ENCODE measurements at regions not wholly inside any gene's neighbourhood (a gene's known extent, or its start where the extent isn't known, plus 50 kb on each side); places are given as distances from the start of the nearest gene placed in this dataset.

GRCh38 chr4:36549992-36550391 lies 268.6 kb downstream of the DTHD1 start:
- Histone ChIP-seq H3K4me3 (ENCODE audit: low read depth, low read length) (no peak overlapping the region), H3K27ac (ENCODE audit: extremely low read depth, low read depth, low read length) (no peak overlapping the region), H3K9me3 (ENCODE audit: control insufficient read depth, insufficient read depth, low read depth, low read length) (no peaks in the 10 kb centered on the region), H3K36me3 (ENCODE audit: control insufficient read depth in 2 of 2, insufficient read depth in 1 of 2, low read length in 2 of 2) (no peaks in the 10 kb centered on the region), H3K4me1 (ENCODE audit: control insufficient read depth, insufficient read depth, low read length) (no peaks in the 10 kb centered on the region)
- POLR2A ChIA-PET = no interaction called here
- CTCF ChIA-PET = no interaction called here
- TF ChIP-seq ZNF19 (tag by site-specific recombination; IDR thresholded peaks at IDR 0.05; ENCODE audit: low read depth) = no peak
- no peak for TF ChIP-seq PRDM4 (tag by site-specific recombination; IDR thresholded peaks at IDR 0.05)
- no peak for TF ChIP-seq ZNF335 (tag by site-specific recombination; conservative IDR thresholded peaks at IDR 0.05)
- TF ChIP-seq ZNF221 (tag by site-specific recombination; IDR thresholded peaks at IDR 0.05; ENCODE audit: borderline replicate concordance) = no peak
- no peak for TF ChIP-seq FEZF1 (tag by site-specific recombination; IDR thresholded peaks at IDR 0.05)
- no peak for TF ChIP-seq ZNF155 (tag by site-specific recombination; IDR thresholded peaks at IDR 0.05)
- TF ChIP-seq ZNF560 (tag by site-specific recombination; IDR thresholded peaks at IDR 0.05; ENCODE audit: borderline replicate concordance) = no peak
- TF ChIP-seq ZSCAN16 (tag by site-specific recombination; IDR thresholded peaks at IDR 0.05) = no peak
- no peak for TF ChIP-seq HOXA7 (CRISPR knock-in tag; IDR thresholded peaks at IDR 0.05; ENCODE audit: borderline replicate concordance)
- TF ChIP-seq ZFP37 (tag by site-specific recombination; IDR thresholded peaks at IDR 0.05) = no peak
- no peak for TF ChIP-seq ZNF292 (tag by site-specific recombination; IDR thresholded peaks at IDR 0.05; ENCODE audit: borderline replicate concordance, low read depth)

- Histone ChIP-seq H3K36me3 (ENCODE audit: control insufficient read depth in 2 of 2, insufficient read depth in 1 of 2, low read length in 2 of 2) (no peaks in the 10 kb centered on the region), H3K9me3 (ENCODE audit: control insufficient read depth, insufficient read depth, low read depth, low read length) (no peaks in the 10 kb centered on the region), H3K27ac (ENCODE audit: extremely low read depth, low read depth, low read length) (no peak overlapping the region), H3K4me1 (ENCODE audit: control insufficient read depth, insufficient read depth, low read length) (no peaks in the 10 kb centered on the region), H3K4me3 (ENCODE audit: low read depth, low read length) (no peak overlapping the region)
- CTCF ChIA-PET = no interaction called here
- POLR2A ChIA-PET = no interaction called here
- TF ChIP-seq ZNF513 (tag by site-specific recombination; IDR thresholded peaks at IDR 0.05) (no peak), ZSCAN5A (tag by site-specific recombination; IDR thresholded peaks at IDR 0.05) (no peak)
These were observed 270.3 kb downstream of the DTHD1 start for GRCh38 chr4:36551697-36552214.

- POLR2A ChIA-PET = no interaction called here
- Histone ChIP-seq H3K36me3 (ENCODE audit: control insufficient read depth in 2 of 2, insufficient read depth in 1 of 2, low read length in 2 of 2) (no peaks in the 10 kb centered on the region), H3K4me1 (ENCODE audit: control insufficient read depth, insufficient read depth, low read length) (no peaks in the 10 kb centered on the region), H3K27ac (ENCODE audit: extremely low read depth, low read depth, low read length) (no peak overlapping the region), H3K4me3 (ENCODE audit: low read depth, low read length) (no peak overlapping the region), H3K9me3 (ENCODE audit: control insufficient read depth, insufficient read depth, low read depth, low read length) (no peaks in the 10 kb centered on the region)
- CTCF ChIA-PET = no interaction called here
- TF ChIP-seq ZNF529 (tag by site-specific recombination; IDR thresholded peaks at IDR 0.05; ENCODE audit: insufficient replicate concordance) = no peak
- TF ChIP-seq ZBTB21 (tag by site-specific recombination; IDR thresholded peaks at IDR 0.05) = no peak
- TF ChIP-seq ZNF19 (tag by site-specific recombination; IDR thresholded peaks at IDR 0.05; ENCODE audit: low read depth) = no peak
- TF ChIP-seq ZNF521 (tag by site-specific recombination; IDR thresholded peaks at IDR 0.05) = no peak
- no peak for TF ChIP-seq ZNF169 (tag by site-specific recombination; IDR thresholded peaks at IDR 0.05)
- no peak for TF ChIP-seq ZNF558 (tag by site-specific recombination; IDR thresholded peaks at IDR 0.05)
- TF ChIP-seq KLF8 (tag by site-specific recombination; IDR thresholded peaks at IDR 0.05) = no peak
- TF ChIP-seq ZNF747 (tag by site-specific recombination; IDR thresholded peaks at IDR 0.05) = no peak
- TF ChIP-seq ZSCAN23 (tag by site-specific recombination; IDR thresholded peaks at IDR 0.05) = no peak
- TF ChIP-seq MYNN (tag by site-specific recombination; IDR thresholded peaks at IDR 0.05; ENCODE audit: borderline replicate concordance) = no peak
- no peak for TF ChIP-seq ZNF621 (tag by site-specific recombination; IDR thresholded peaks at IDR 0.05)
- no peak for TF ChIP-seq ZNF510 (tag by site-specific recombination; IDR thresholded peaks at IDR 0.05; ENCODE audit: insufficient replicate concordance)
These were observed 271.6 kb downstream of the DTHD1 start for GRCh38 chr4:36553029-36553428.

All from HEK293 (cell line).